NT2/D1 (cell line): ENCODE measurements at regions not wholly inside any gene's neighbourhood (a gene's known extent, or its start where the extent isn't known, plus 50 kb on each side); places are given as distances from the start of the nearest gene placed in this dataset.
"Not testable (repeated sequence)": the region's sequence is repeated elsewhere in the genome, so short reads cannot be mapped to it uniquely, and the experiment has no call there.

Experiments used
- SUZ12 ChIP-seq: IDR thresholded peaks from 2 replicates; pipeline ENCODE4 v1.6.1; 2011; ENCODE audit not compliant: insufficient read length, insufficient read depth; ENCODE audit errors: extremely low read depth
- YY1 ChIP-seq: IDR thresholded peaks from 2 replicates; pipeline ENCODE4 v1.6.1; 2011; ENCODE audit not compliant: insufficient read length, insufficient read depth
- ZNF274 ChIP-seq: IDR thresholded peaks from 2 replicates; pipeline ENCODE4 v1.6.1; 2011; ENCODE audit warnings: mild to moderate bottlenecking, low read depth, low read length

DNA sequence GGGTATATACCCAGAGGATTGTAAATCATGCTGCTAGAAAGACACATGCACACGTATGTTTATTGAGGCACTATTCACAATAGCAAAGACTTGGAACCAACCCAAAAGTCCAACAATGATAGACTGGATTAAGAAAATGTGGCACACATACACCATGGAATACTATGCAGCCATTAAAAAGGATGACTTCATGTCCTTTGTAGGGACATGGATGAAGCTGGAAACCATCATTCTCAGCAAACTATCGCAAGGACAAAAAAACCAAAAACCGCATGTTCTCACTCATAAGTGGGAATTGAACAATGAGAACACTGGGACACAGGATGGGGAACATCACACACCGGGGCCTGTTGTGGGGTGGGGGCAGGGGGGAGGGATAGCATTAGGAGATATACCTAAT, 608.6 kb downstream of the RFPL4B start:
- TF ChIP-seq ZNF274, YY1, SUZ12: not testable (repeated sequence)
